ENCODE measurements at regions not wholly inside any gene's neighbourhood (a gene's known extent, or its start where the extent isn't known, plus 50 kb on each side); places are given as distances from the start of the nearest gene placed in this dataset.
"Not testable (repeated sequence)": the region's sequence is repeated elsewhere in the genome, so short reads cannot be mapped to it uniquely, and the experiment has no call there.

- no peaks in the 10 kb centered on the region for H3K36me3 Mint-ChIP-seq (ENCODE audit: low read depth)
- H3K27ac Mint-ChIP-seq, result no peak overlapping the region
- H3K4me1 Mint-ChIP-seq, result no peaks in the 10 kb centered on the region
- H3K27me3 Mint-ChIP-seq, result no peaks in the 10 kb centered on the region
- no peak for DNase-seq
- H3K4me3 Mint-ChIP-seq, result no peak overlapping the region
- no peaks in the 10 kb centered on the region for H3K9me3 ChIP-seq (ENCODE audit: control insufficient read depth, low read length, poor library complexity, severe bottlenecking)
- ATAC-seq, result no peak
Observed at GRCh38 chr2:19114754-19115231, 243.6 kb downstream of the OSR1 start.

GRCh38 chr2:19114126-19114525, 244.3 kb downstream of the OSR1 start:
- Mint-ChIP-seq H3K4me3 (no peak overlapping the region), H3K27ac (no peak overlapping the region), H3K27me3 (no peaks in the 10 kb centered on the region), H3K36me3 (ENCODE audit: low read depth) (no peaks in the 10 kb centered on the region), H3K4me1 (no peaks in the 10 kb centered on the region)
- no peaks in the 10 kb centered on the region for H3K9me3 ChIP-seq (ENCODE audit: control insufficient read depth, low read length, poor library complexity, severe bottlenecking)
- no peak for DNase-seq
- no peak for ATAC-seq

DNA sequence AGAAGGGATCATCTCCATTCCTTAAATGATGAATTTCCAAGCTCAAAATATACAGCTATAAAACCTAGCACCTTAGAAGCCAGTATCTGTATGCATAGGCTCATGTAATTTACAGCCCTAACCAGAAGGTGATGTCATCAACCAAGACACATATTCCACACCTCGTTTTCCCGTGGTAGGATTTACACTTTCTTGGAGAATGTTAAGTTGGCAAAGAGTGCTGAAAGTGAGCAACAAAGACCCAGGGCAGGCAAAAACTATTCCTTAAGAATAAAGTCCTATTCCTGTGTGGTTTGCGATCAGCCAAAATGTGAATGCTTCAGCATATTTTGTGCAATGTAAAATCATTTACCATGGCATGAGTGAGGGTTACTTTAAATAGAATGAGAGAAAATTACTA, 247.1 kb downstream of the OSR1 start:
- H3K36me3 Mint-ChIP-seq (ENCODE audit: low read depth), result no peaks in the 10 kb centered on the region
- H3K27me3 Mint-ChIP-seq, result no peaks in the 10 kb centered on the region
- H3K9me3 ChIP-seq (ENCODE audit: control insufficient read depth, low read length, poor library complexity, severe bottlenecking), result no peaks in the 10 kb centered on the region
- H3K4me1 Mint-ChIP-seq, result no peaks in the 10 kb centered on the region
- H3K27ac Mint-ChIP-seq, result no peak overlapping the region
- H3K4me3 Mint-ChIP-seq, result no peak overlapping the region
- DNase-seq (no peak), ATAC-seq (no peak)

DNA sequence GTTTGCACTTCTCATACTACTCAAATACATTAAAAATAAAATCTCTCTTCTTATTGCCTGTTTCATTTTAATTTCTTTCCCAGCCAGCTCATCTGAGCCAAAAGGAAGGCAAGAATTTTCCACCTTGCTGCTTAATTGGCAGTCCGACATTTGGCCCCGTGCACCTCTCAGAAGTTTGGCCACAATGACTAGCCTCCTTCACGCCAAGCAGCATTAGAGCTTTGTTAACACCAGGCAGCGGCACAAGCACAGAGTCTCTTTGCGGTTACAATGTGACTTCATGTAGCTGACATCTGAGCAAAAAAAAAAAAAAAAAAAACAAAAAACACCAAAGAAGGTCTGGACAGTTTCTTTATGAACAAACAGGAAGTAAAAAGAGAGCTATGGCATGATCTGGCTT, 248.9 kb downstream of the OSR1 start:
- Mint-ChIP-seq H3K4me1 (no peaks in the 10 kb centered on the region), H3K36me3 (ENCODE audit: low read depth) (no peaks in the 10 kb centered on the region), H3K4me3 (no peak overlapping the region), H3K27me3 (no peaks in the 10 kb centered on the region), H3K27ac (no peak overlapping the region)
- no peak for ATAC-seq
- H3K9me3 ChIP-seq (ENCODE audit: control insufficient read depth, low read length, poor library complexity, severe bottlenecking), result no peaks in the 10 kb centered on the region
- no peak for DNase-seq

- ATAC-seq, result no peak
- DNase-seq, result no peak
- H3K9me3 ChIP-seq (ENCODE audit: control insufficient read depth, low read length, poor library complexity, severe bottlenecking), result no peaks in the 10 kb centered on the region
- Mint-ChIP-seq H3K4me3 (no peak overlapping the region), H3K4me1 (no peaks in the 10 kb centered on the region), H3K36me3 (ENCODE audit: low read depth) (no peaks in the 10 kb centered on the region), H3K27ac (no peak overlapping the region), H3K27me3 (no peaks in the 10 kb centered on the region)
Observed at GRCh38 chr2:19106376-19106775, 252.0 kb downstream of the OSR1 start.

GRCh38 chr2:19104503-19104902, 253.9 kb downstream of the OSR1 start:
- Mint-ChIP-seq H3K27me3 (no peaks in the 10 kb centered on the region), H3K4me3 (no peak overlapping the region), H3K27ac (no peak overlapping the region), H3K36me3 (ENCODE audit: low read depth) (no peaks in the 10 kb centered on the region), H3K4me1 (no peaks in the 10 kb centered on the region)
- no peak for DNase-seq
- H3K9me3 ChIP-seq (ENCODE audit: control insufficient read depth, low read length, poor library complexity, severe bottlenecking), result no peaks in the 10 kb centered on the region
- ATAC-seq, result no peak

DNA sequence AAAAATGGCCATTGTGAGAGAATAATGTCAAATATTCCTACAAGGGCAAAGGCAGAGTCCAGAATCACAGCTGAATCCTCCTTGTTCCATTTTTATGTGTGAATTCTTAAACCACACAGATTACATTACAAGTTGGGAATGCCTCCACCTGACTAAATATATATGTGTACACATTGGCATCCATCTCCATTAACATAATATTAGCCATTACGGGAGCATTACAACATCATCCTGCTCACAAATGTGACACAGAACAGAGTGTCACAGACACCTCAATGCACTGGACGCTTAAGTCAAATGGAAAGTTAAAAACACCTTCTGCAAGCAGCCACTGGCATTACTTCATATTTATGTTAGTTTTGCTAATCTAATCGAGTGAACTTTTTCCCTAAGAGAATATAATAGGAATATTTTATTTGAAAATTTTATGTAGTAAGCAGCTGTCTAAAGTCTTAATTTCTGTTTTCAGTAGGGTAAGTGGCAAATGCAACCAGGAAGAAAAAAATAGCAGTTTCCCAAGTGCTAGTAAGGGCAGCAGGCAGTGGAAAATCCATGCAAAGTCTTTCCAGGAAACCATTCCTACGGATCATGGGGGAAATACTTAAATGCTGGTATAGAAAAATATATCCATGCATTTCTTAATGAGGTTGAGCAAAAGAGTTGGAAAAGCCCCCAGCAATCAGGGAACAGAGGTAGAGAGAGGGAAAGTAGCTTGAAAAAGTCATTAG, 255.6 kb downstream of the OSR1 start:
- H3K27ac Mint-ChIP-seq, result no peak overlapping the region
- H3K27me3 Mint-ChIP-seq, result no peaks in the 10 kb centered on the region
- no peaks in the 10 kb centered on the region for H3K9me3 ChIP-seq (ENCODE audit: control insufficient read depth, low read length, poor library complexity, severe bottlenecking)
- DNase-seq (no peak), ATAC-seq (no peak)
- no peaks in the 10 kb centered on the region for H3K36me3 Mint-ChIP-seq (ENCODE audit: low read depth)
- H3K4me3 Mint-ChIP-seq, result no peak overlapping the region
- H3K4me1 Mint-ChIP-seq, result no peaks in the 10 kb centered on the region

GRCh38 chr2:19101968-19102367, 256.5 kb downstream of the OSR1 start:
- no peak for ATAC-seq
- no peaks in the 10 kb centered on the region for H3K36me3 Mint-ChIP-seq (ENCODE audit: low read depth)
- H3K27ac Mint-ChIP-seq, result no peak overlapping the region
- H3K27me3 Mint-ChIP-seq, result no peaks in the 10 kb centered on the region
- no peak overlapping the region for H3K4me3 Mint-ChIP-seq
- no peaks in the 10 kb centered on the region for H3K4me1 Mint-ChIP-seq
- DNase-seq, result no peak
- H3K9me3 ChIP-seq (ENCODE audit: control insufficient read depth, low read length, poor library complexity, severe bottlenecking), result no peaks in the 10 kb centered on the region

GRCh38 chr2:19100570-19100969, 257.9 kb downstream of the OSR1 start:
- no peak overlapping the region for H3K4me3 Mint-ChIP-seq
- no peaks in the 10 kb centered on the region for H3K4me1 Mint-ChIP-seq
- H3K27me3 Mint-ChIP-seq, result no peaks in the 10 kb centered on the region
- no peak overlapping the region for H3K27ac Mint-ChIP-seq
- ATAC-seq (no peak), DNase-seq (no peak)
- no peaks in the 10 kb centered on the region for H3K9me3 ChIP-seq (ENCODE audit: control insufficient read depth, low read length, poor library complexity, severe bottlenecking)
- no peaks in the 10 kb centered on the region for H3K36me3 Mint-ChIP-seq (ENCODE audit: low read depth)

DNA sequence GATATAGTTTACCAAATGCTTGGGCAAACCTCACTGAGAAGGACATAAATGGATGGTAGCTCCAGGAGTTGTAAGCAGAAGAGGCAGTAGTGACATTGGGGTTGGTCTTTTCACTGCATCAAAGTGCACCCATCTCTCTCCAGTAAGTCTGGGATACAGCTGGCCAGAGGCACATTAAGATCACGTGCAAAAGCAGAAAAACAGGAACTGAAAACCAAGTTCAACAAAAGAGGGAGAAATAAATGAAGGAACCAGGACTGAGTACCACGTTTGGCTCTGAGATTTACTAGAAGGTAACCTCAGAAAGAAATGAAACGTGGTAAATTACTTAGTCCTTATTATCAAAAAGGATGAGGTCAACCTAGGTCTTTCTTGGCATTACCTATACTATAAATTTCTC, 259.2 kb downstream of the OSR1 start:
- H3K9me3 ChIP-seq (ENCODE audit: control insufficient read depth, low read length, poor library complexity, severe bottlenecking), result no peaks in the 10 kb centered on the region
- Mint-ChIP-seq H3K36me3 (ENCODE audit: low read depth) (no peaks in the 10 kb centered on the region), H3K4me1 (no peaks in the 10 kb centered on the region), H3K27me3 (no peaks in the 10 kb centered on the region), H3K27ac (no peak overlapping the region), H3K4me3 (no peak overlapping the region)
- DNase-seq, result no peak
- ATAC-seq, result no peak

GRCh38 chr2:19098467-19099160, 259.8 kb downstream of the OSR1 start:
- no peaks in the 10 kb centered on the region for H3K27me3 Mint-ChIP-seq
- H3K9me3 ChIP-seq (ENCODE audit: control insufficient read depth, low read length, poor library complexity, severe bottlenecking), result no peaks in the 10 kb centered on the region
- ATAC-seq (no peak), DNase-seq (no peak)
- no peaks in the 10 kb centered on the region for H3K4me1 Mint-ChIP-seq
- no peaks in the 10 kb centered on the region for H3K36me3 Mint-ChIP-seq (ENCODE audit: low read depth)
- H3K4me3 Mint-ChIP-seq, result no peak overlapping the region
- H3K27ac Mint-ChIP-seq, result no peak overlapping the region

- not testable (repeated sequence) for ATAC-seq; H3K36me3 Mint-ChIP-seq (ENCODE audit: low read depth); H3K4me1 Mint-ChIP-seq; H3K27ac Mint-ChIP-seq; H3K9me3 ChIP-seq (ENCODE audit: control insufficient read depth, low read length, poor library complexity, severe bottlenecking); H3K27me3 Mint-ChIP-seq; H3K4me3 Mint-ChIP-seq; DNase-seq
Observed at GRCh38 chr2:19089476-19089875, 268.9 kb downstream of the OSR1 start.

DNA sequence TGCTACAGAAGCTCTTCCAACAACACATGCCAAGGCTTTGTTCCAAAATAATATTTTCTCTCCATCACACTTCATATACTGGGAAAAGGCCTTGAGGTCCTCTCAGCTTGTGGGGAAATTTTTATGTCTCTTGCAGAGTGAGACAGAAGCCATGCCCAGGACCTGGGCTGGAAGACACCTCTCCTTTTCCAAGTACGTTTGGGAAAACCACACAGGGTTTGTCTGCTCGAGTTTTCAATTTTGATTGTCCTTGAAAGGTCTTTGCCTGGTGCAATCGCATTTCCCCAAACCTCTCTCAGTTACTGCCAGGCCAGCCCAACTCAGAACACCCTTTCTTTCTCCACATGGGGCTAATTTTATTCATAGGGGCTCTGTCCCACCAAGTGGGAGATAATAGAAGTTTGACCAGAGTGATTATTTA, 272.2 kb downstream of the OSR1 start:
- DNase-seq (no peak), ATAC-seq (no peak)
- no peaks in the 10 kb centered on the region for H3K27me3 Mint-ChIP-seq
- H3K27ac Mint-ChIP-seq, result no peak overlapping the region
- H3K9me3 ChIP-seq (ENCODE audit: control insufficient read depth, low read length, poor library complexity, severe bottlenecking), result no peaks in the 10 kb centered on the region
- H3K4me3 Mint-ChIP-seq, result no peak overlapping the region
- H3K36me3 Mint-ChIP-seq (ENCODE audit: low read depth), result peaks cover 2% of the 10 kb centered on the region
- no peaks in the 10 kb centered on the region for H3K4me1 Mint-ChIP-seq

GRCh38 chr2:19078709-19079108, 279.7 kb downstream of the OSR1 start:
- Mint-ChIP-seq H3K4me1 (no peaks in the 10 kb centered on the region), H3K4me3 (no peak overlapping the region), H3K27ac (no peak overlapping the region), H3K36me3 (ENCODE audit: low read depth) (peaks cover 2% of the 10 kb centered on the region), H3K27me3 (no peaks in the 10 kb centered on the region)
- H3K9me3 ChIP-seq (ENCODE audit: control insufficient read depth, low read length, poor library complexity, severe bottlenecking), result no peaks in the 10 kb centered on the region
- ATAC-seq, result no peak
- no peak for DNase-seq
